Thymus (tissue), 11 donors: ENCODE measurements at regions not wholly inside any gene's neighbourhood (a gene's known extent, or its start where the extent isn't known, plus 50 kb on each side); places are given as distances from the start of the nearest gene placed in this dataset.
"Not testable (repeated sequence)": the region's sequence is repeated elsewhere in the genome, so short reads cannot be mapped to it uniquely, and the experiment has no call there.

Experiments used
- DNase-seq, 9 donors: peaks; one replicate each; pipeline ENCODE4 v3.0.0-alpha.2; 2013; ENCODE audit warnings: low spot score in 9 of 9, low read depth in 6 of 9, missing footprints in 1 of 9
- H3K27ac ChIP-seq, 2 donors: one replicate each; pipeline ENCODE4 v1.5.1; 2013; ENCODE audit warnings: control low read depth in 1 of 2, low read depth in 1 of 2, low read length in 1 of 2, mild to moderate bottlenecking in 1 of 2, moderate library complexity in 1 of 2
- H3K27me3 ChIP-seq, 2 donors: one replicate each; pipeline ENCODE4 v1.5.1; 2013; ENCODE audit warnings: low read length in 1 of 2; ENCODE audit not compliant: control insufficient read depth in 2 of 2, insufficient read depth in 1 of 2
- H3K36me3 ChIP-seq, 2 donors: one replicate each; pipeline ENCODE4 v1.5.1; 2013; ENCODE audit warnings: low read length in 1 of 2, mild to moderate bottlenecking in 1 of 2, moderate library complexity in 1 of 2; ENCODE audit not compliant: control insufficient read depth in 2 of 2, insufficient read depth in 2 of 2
- H3K4me1 ChIP-seq, 2 donors: one replicate each; pipeline ENCODE4 v1.5.1; 2013; ENCODE audit warnings: low read length in 2 of 2; ENCODE audit not compliant: control insufficient read depth in 2 of 2, insufficient read depth in 2 of 2
- H3K4me3 ChIP-seq, 2 donors: one replicate each; pipeline ENCODE4 v1.5.1; 2013; ENCODE audit warnings: low read length in 2 of 2, control low read depth in 1 of 2, mild to moderate bottlenecking in 1 of 2
- H3K9me3 ChIP-seq, 2 donors: one replicate each; pipeline ENCODE4 v1.5.1; 2013; ENCODE audit warnings: low read length in 1 of 2, mild to moderate bottlenecking in 1 of 2; ENCODE audit not compliant: control insufficient read depth in 2 of 2, insufficient read depth in 1 of 2
- WGBS: extraction: QIAGEN DNeasy Blood & Tissue Kit; methylation state at CpG from one replicate; pipeline ENCODE4 v1.1.7; 2013; 5-methylcytosine and 5-hydroxymethylcytosine counted together
- donor health status: healthy.

DNA sequence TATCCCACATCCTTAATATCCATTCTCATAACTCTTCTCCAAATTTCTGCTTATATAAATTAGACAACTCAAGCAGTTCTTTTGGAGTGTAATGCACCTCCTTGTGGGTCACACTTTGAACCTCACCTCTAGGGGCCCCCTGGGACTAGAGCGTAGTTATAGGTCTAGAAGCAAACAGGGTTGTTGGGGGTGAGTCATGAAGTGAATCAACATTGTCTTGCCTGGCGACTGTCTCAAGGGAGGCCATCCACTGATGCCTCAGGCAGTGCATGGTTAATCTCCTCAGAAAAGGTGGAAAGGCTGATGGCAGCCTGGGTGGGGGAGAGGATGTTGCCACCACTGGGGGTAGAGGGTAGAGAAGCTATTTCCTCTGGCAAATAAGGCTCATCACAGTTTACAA is 129.1 kb downstream of the TNFRSF21 start:
- H3K4me3 ChIP-seq: no peak overlapping the region
- no peaks in the 10 kb centered on the region for H3K36me3 ChIP-seq
- no peak overlapping the region for H3K27ac ChIP-seq
- DNase-seq: no peak
- no peaks in the 10 kb centered on the region for H3K9me3 ChIP-seq
- WGBS: 97% methylated on average over 2 of the region's 2 CpGs
- H3K27me3 ChIP-seq: no peaks in the 10 kb centered on the region
- H3K4me1 ChIP-seq: no peaks in the 10 kb centered on the region

GRCh38 chr6:47179286-47179685 is 130.4 kb downstream of the TNFRSF21 start:
- DNase-seq: no peak
- H3K9me3 ChIP-seq: no peaks in the 10 kb centered on the region

GRCh38 chr6:47175656-47176055 is 133.5 kb upstream of the ADGRF1 start:
- DNase-seq: no peak
- no peak overlapping the region for H3K27ac ChIP-seq
- no peaks in the 10 kb centered on the region for H3K27me3 ChIP-seq
- H3K4me1 ChIP-seq: no peaks in the 10 kb centered on the region
- WGBS: 97% methylated on average over 3 of the region's 3 CpGs
- no peak overlapping the region for H3K4me3 ChIP-seq
- no peaks in the 10 kb centered on the region for H3K9me3 ChIP-seq
- no peaks in the 10 kb centered on the region for H3K36me3 ChIP-seq

More at GRCh38 chr6:47179286-47179685, 130.4 kb downstream of the TNFRSF21 start:
- Histone ChIP-seq H3K27me3 (no peaks in the 10 kb centered on the region), H3K36me3 (no peaks in the 10 kb centered on the region), H3K4me3 (no peak overlapping the region), H3K4me1 (no peaks in the 10 kb centered on the region), H3K27ac (no peak overlapping the region)

GRCh38 chr6:47174502-47175023 is 132.4 kb upstream of the ADGRF1 start:
- no peak overlapping the region for H3K4me3 ChIP-seq
- no peaks in the 10 kb centered on the region for H3K27me3 ChIP-seq
- no peaks in the 10 kb centered on the region for H3K4me1 ChIP-seq
- WGBS: 94% methylated on average over 4 of the region's 4 CpGs
- DNase-seq: no peak
- no peaks in the 10 kb centered on the region for H3K36me3 ChIP-seq
- H3K27ac ChIP-seq: no peak overlapping the region
- no peaks in the 10 kb centered on the region for H3K9me3 ChIP-seq

- DNase-seq: not testable (repeated sequence)
- WGBS: 98% methylated on average over 4 of the region's 4 CpGs
Observed at GRCh38 chr6:47174063-47174462, 131.9 kb upstream of the ADGRF1 start.

DNA sequence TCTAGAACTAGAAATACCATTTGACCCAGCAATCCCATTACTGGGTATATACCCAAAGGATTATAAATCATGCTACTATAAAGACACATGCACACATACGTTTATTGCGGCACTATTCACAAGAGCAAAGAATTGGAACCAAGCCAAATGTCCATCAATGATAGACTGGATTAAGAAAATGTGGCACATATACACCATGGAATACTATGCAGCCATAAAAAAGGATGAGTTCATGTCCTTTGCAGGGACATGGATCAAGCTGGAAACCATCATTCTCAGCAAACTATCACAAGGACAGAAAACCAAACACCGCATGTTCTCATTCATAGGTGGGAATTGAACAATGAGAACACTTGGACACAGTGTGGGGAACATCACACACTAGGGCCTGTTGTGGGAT is 131.0 kb upstream of the ADGRF1 start:
- not testable (repeated sequence) for H3K4me1 ChIP-seq, H3K4me3 ChIP-seq, H3K27ac ChIP-seq, H3K9me3 ChIP-seq, H3K27me3 ChIP-seq, DNase-seq, H3K36me3 ChIP-seq
- WGBS: 96% methylated on average over 3 of the region's 3 CpGs

More at GRCh38 chr6:47174063-47174462, 131.9 kb upstream of the ADGRF1 start:
- not testable (repeated sequence) for H3K4me1 ChIP-seq, H3K9me3 ChIP-seq, H3K27me3 ChIP-seq, H3K36me3 ChIP-seq, H3K4me3 ChIP-seq, H3K27ac ChIP-seq

DNA sequence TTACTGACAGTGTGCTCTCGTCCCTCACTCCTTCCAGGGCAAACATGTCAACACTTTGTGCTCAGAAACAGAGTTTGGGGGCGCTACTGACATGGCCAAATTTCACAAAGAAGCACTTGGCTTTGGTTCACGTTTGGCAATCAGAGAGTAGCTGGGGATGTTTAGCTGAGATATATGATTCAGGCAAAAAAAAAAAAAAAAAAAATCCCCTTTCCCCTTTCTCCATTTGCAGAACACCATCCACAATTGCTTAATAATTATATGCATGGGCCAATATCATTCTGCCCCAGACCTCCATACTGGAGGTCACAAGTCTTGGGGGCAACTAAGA is 128.4 kb upstream of the ADGRF1 start:
- WGBS: 78% methylated on average over 3 of the region's 3 CpGs
- Histone ChIP-seq H3K4me3 (no peak overlapping the region), H3K36me3 (no peaks in the 10 kb centered on the region), H3K4me1 (no peaks in the 10 kb centered on the region), H3K27me3 (no peaks in the 10 kb centered on the region), H3K9me3 (no peaks in the 10 kb centered on the region), H3K27ac (no peak overlapping the region)
- no peak for DNase-seq

- Histone ChIP-seq H3K4me1 (no peaks in the 10 kb centered on the region), H3K9me3 (no peaks in the 10 kb centered on the region), H3K27ac (peak overlapping the region in 1 of 2 donors; percentile 18), H3K36me3 (no peaks in the 10 kb centered on the region), H3K4me3 (no peak overlapping the region), H3K27me3 (no peaks in the 10 kb centered on the region)
- WGBS: 94% methylated on average over 1 of the region's 1 CpG
- no peak for DNase-seq
Observed at GRCh38 chr6:47169785-47170616, 127.9 kb upstream of the ADGRF1 start.

DNA sequence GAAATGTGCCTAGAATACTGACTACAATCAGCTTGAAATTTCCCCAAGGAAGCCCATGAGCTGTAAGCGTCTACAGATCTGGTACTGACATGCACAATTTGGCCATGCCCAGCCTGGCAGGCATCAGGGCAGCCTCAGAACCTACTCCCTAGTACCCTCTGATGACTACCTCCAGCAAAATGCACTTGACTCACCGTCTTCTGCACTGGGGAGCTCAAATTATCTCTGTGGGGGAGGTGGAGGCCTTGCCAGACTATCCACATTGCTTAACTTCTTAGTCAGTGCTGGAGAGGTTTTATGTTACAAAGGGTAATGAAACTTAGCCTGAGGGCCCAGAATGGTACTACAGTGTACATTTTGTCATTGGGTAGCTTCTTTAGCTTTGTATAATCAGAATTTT is 126.0 kb upstream of the ADGRF1 start:
- DNase-seq: no peak
- Histone ChIP-seq H3K27me3 (no peaks in the 10 kb centered on the region), H3K36me3 (no peaks in the 10 kb centered on the region), H3K4me1 (peaks cover 0 to 3% of the 10 kb centered on the region in 2 donors), H3K4me3 (no peak overlapping the region), H3K27ac (no peak overlapping the region), H3K9me3 (no peaks in the 10 kb centered on the region)
- 94% methylated on average over 2 of the region's 2 CpGs for WGBS
